HG03439 (cell line): ENCODE measurements at regions not wholly inside any gene's neighbourhood (a gene's known extent, or its start where the extent isn't known, plus 50 kb on each side); places are given as distances from the start of the nearest gene placed in this dataset.

Experiments used
- ATAC-seq: cut with Tn5 transposase; IDR thresholded peaks from one replicate; pipeline ENCODE4 v1.9.1; 2021; ENCODE audit warnings: mild to moderate bottlenecking, moderate library complexity; ENCODE audit not compliant: unreplicated experiment

DNA sequence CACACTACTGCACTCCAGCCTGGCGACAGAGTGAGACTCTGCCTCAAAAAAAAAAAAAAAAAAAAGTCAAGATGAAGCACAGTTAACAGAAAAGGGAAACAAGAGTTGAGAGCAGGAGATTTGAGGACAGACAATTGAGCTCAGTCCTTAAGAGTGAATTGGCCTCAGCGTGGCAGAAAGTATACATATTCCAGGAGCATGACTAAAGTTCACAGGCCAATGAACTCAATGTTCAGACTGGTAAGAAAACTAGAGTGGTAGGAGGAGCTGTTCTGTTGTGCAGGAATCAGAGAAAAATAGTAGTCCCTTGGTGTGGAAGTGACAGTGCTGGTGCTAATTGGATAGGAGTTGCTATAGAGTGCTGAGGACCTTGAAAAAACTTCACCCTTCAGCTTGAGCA lies 60.0 kb downstream of the NRN1 start:
- no peak for ATAC-seq

GRCh38 chr6:5946181-5946580 lies 60.5 kb downstream of the NRN1 start:
- ATAC-seq = no peak

GRCh38 chr6:5943591-5943990 lies 63.1 kb downstream of the NRN1 start:
- ATAC-seq = no peak

DNA sequence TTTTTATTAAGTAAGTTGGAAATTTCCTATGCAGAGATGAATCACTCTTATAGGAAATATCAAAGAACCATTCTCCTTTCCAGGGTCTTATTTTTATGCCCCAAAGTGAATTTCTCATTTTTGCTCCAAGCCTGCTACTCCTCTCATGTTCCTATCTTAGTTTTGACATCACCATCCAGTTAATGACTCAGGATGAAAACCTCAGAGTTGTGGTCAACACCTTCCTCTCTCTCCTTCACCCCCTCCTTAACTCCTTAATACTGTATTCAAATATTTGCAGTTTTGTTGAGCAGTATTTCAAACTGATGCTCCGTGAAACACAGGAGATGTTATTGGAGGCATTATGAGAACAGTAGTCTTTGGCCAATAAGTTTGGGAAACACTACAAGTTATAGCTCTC lies 64.1 kb downstream of the NRN1 start:
- no peak for ATAC-seq

DNA sequence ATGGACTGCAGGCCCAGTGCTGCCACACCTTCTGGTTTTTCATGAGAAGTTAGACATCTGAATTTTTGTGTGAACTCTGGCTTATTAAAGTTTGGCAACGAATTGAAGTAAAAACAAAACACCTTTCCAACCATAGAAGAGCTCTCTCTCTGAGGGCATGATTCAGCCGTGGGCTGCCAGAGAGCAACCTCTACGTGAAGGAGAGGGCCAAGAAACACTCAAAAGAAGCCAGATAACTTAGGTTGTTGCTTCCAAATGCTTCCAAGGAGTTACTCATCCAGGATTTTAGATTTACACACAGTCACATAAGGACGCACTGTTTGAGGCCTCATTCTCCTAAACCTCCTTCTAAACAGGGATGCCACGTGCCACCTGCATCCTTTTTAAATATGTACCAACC lies 65.5 kb downstream of the NRN1 start:
- no peak for ATAC-seq

DNA sequence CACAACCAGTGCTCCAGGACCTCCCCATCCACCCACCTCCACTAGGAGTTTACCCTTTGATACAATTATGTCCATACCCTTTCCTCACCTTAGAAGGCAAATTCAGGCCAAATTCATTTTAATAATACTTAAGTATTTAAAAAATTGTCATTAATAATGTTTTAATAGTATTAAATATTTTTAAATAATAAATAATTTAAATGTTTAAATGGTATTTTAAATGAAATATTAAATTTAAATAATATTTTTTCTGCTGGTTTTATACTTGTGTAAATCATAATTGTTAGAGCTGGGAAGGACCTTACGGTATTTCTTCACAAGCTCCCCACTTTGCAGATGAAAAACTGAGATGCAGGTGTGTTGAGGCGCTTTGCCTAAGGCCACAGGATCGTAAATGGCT lies 67.8 kb downstream of the NRN1 start:
- ATAC-seq = no peak

DNA sequence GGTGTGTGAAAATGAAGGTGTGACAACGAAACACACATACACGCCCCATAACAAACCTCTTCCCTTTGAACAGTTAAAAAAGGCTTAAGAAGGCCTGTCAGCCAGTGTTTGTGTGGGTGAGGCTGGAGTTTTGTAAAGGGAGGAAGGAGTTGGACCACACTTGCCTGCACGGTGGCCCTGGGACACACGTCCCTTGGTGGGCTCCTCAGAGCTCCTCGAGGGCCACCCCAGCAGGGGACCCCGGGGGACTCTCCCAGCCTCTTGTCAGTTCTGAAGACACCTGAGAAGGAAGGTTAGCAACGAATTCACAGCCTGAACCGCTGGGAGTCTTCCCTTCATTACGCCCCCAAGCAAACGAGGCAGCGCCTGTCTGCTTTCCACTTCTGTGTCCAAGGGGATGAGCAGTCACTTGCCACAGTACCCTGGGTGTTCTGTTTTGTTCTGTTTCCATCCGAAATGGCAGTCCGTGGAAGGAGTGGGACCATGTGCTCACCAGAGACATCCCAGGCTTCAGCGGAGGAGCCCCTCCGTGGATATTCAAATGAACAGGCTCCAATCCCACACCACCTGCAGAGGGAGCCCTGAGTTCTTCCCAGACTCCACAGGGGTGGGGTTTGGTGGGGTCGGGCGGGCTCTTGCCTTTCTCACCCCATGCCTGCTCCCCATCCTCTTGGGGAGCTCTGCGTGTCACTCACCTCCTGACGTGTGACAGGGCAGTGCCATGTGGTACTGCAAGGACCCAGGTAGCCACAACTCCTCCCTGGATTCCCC lies 68.6 kb downstream of the NRN1 start:
- ATAC-seq = no peak

- no peak for ATAC-seq
These were observed 69.4 kb downstream of the NRN1 start for GRCh38 chr6:5937169-5937909.

- no peak for ATAC-seq
These were observed 70.1 kb downstream of the NRN1 start for GRCh38 chr6:5936631-5937030.

- no peak for ATAC-seq
These were observed 70.6 kb downstream of the NRN1 start for GRCh38 chr6:5936140-5936539.

GRCh38 chr6:5930968-5931367 lies 75.8 kb downstream of the NRN1 start:
- ATAC-seq = no peak

- ATAC-seq = no peak
These were observed 76.5 kb downstream of the NRN1 start for GRCh38 chr6:5930143-5930770.

DNA sequence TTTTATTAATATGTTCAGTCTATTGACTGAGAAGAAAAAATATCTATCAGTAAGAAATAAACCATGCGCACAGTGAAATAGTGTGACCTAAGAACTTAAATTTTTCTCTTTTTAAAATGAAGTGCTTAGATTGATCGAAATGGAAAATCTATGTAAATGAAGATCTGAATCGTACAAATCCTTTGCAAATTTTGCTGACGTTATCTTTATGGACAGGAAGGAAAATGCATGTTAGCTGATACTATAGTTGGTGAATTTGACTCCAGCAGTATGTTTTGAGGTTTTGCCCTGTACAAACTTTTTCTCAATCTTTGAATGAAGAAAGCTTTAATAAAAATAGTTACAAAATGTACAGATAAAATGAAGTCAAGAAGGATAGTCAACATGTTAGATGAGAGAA lies 82.9 kb downstream of the NRN1 start:
- no peak for ATAC-seq

GRCh38 chr6:5922230-5922629 lies 84.5 kb downstream of the NRN1 start:
- ATAC-seq = no peak

GRCh38 chr6:5909721-5910120 lies 97.0 kb downstream of the NRN1 start:
- ATAC-seq = no peak

GRCh38 chr6:5906842-5907241 lies 99.9 kb downstream of the NRN1 start:
- ATAC-seq = no peak

- no peak for ATAC-seq
These were observed 100.4 kb downstream of the NRN1 start for GRCh38 chr6:5906340-5906670.

GRCh38 chr6:5905431-5906339 lies 101.0 kb downstream of the NRN1 start:
- no peak for ATAC-seq

- ATAC-seq = no peak
These were observed 102.2 kb downstream of the NRN1 start for GRCh38 chr6:5904532-5904931.

DNA sequence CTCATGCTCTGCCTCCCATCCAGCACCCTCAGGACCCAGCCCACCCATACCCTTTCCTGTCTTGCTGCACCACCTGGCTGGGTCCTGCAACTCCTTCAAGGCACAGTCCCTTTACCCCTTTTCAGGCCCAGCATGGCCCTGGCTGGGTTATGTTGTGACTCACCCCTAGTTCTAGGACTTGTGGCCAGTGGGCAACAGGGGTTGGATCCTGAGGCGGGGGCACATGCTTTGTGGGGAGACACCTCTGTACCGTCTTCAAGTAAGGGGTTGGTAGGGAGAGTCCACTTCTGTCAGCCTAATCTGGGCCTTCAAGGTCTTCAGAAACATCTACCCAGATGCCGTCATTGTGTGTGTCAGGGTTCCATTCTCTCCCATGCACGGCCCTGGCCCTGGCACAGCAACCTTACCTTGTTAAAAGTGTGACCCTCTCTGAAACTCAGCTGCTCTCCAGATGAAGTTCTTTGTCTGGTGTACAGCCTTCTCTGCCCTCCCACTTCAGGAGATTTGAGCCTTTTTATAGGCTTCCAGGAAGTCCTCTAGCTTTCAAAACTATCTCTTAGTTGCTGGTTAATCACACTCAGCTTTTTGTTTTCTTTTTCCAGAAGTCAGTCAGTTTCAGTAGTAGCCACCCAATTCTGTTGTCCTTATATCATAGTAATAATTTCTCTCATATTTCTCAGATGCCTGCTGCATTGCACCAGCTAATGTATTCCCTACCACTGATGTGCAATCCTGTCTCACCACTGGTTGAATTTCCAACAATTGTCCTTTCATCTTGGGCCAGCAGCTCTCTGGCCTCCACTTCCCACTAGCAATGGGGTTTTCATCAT lies 107.3 kb downstream of the NRN1 start:
- no peak for ATAC-seq
